Breast epithelium (tissue), 3 donors: ENCODE measurements at regions not wholly inside any gene's neighbourhood (a gene's known extent, or its start where the extent isn't known, plus 50 kb on each side); places are given as distances from the start of the nearest gene placed in this dataset.

Experiments used
- CTCF ChIP-seq, 3 donors: fragments of 450-650 bp; IDR thresholded peaks; one replicate each; pipeline ENCODE4 v1.5.1; 2016 to 2017; ENCODE audit warnings: antibody characterized with exemption in 3 of 3, mild to moderate bottlenecking in 3 of 3, moderate library complexity in 3 of 3
- POLR2A ChIP-seq: fragments of 450-650 bp; IDR thresholded peaks from one replicate; pipeline ENCODE4 v1.6.1; 2016; ENCODE audit warnings: antibody characterized with exemption, mild to moderate bottlenecking, moderate library complexity

GRCh38 chr22:48265000-48265625 lies 1502.7 kb downstream of the TBC1D22A start:
- TF ChIP-seq POLR2A, result no peak
- TF ChIP-seq CTCF (IDR thresholded peaks at IDR 0.05), result no peak
